ENCODE measurements at regions not wholly inside any gene's neighbourhood (a gene's known extent, or its start where the extent isn't known, plus 50 kb on each side); places are given as distances from the start of the nearest gene placed in this dataset.
"Not testable (repeated sequence)": the region's sequence is repeated elsewhere in the genome, so short reads cannot be mapped to it uniquely, and the experiment has no call there.

- TF ChIP-seq ZMAT4 (CRISPR knock-in tag; IDR thresholded peaks at IDR 0.05) (no peak), MYBL2 (CRISPR knock-in tag; IDR thresholded peaks at IDR 0.05) (no peak), E2F5 (CRISPR knock-in tag; IDR thresholded peaks at IDR 0.05) (no peak), ZBTB43 (CRISPR knock-in tag; IDR thresholded peaks at IDR 0.05) (no peak), EMX1 (CRISPR knock-in tag; IDR thresholded peaks at IDR 0.05) (no peak)
These were observed 81.0 kb upstream of the RBMS1 start (continued) for GRCh38 chr2:160574468-160575140.

- no peak overlapping the region for H3K4me3 Mint-ChIP-seq
- ChIA-PET POLR2A (no interaction called here), CTCF (no interaction called here)
- peaks cover 31% of the 10 kb centered on the region for H3K9me3 Mint-ChIP-seq
- H3K27me3 Mint-ChIP-seq (ENCODE audit: low read depth): no peaks in the 10 kb centered on the region
- ATAC-seq (no peak), DNase-seq (ENCODE audit: low spot score) (no peak)
- TF ChIP-seq TCF7 (CRISPR knock-in tag; IDR thresholded peaks at IDR 0.05; ENCODE audit: low read depth) (no peak), ESRRA (CRISPR knock-in tag; IDR thresholded peaks at IDR 0.05; ENCODE audit: borderline replicate concordance) (no peak)
- 0 out of 2 replicates have a peak, but pooled peaks cover 3% of the 10 kb centered on the region for H3K4me1 Mint-ChIP-seq
- H3K36me3 Mint-ChIP-seq: peaks cover 25% of the 10 kb centered on the region
- no peak overlapping the region for H3K27ac Mint-ChIP-seq
These were observed 81.8 kb upstream of the RBMS1 start for GRCh38 chr2:160575368-160575767.

GRCh38 chr2:160576054-160576499 lies 82.5 kb upstream of the RBMS1 start:
- ChIA-PET POLR2A (no interaction called here), CTCF (no interaction called here)
- Mint-ChIP-seq H3K4me3 (no peak overlapping the region), H3K36me3 (peaks cover 25% of the 10 kb centered on the region), H3K4me1 (0 out of 2 replicates have a peak, but pooled peaks cover 3% of the 10 kb centered on the region), H3K27ac (no peak overlapping the region), H3K9me3 (peaks cover 30% of the 10 kb centered on the region), H3K27me3 (ENCODE audit: low read depth) (no peaks in the 10 kb centered on the region)
- TF ChIP-seq ATF3 (CRISPR knock-in tag; conservative IDR thresholded peaks at IDR 0.05) (no peak), CREB1 (CRISPR knock-in tag; IDR thresholded peaks at IDR 0.05) (no peak), ZNF232 (CRISPR knock-in tag; IDR thresholded peaks at IDR 0.05) (no peak), ZNF121 (CRISPR knock-in tag; IDR thresholded peaks at IDR 0.05) (no peak), ZNF138 (CRISPR knock-in tag; conservative IDR thresholded peaks at IDR 0.05) (no peak)
- ATAC-seq (no peak), DNase-seq (ENCODE audit: low spot score) (no peak)

- H3K27me3 Mint-ChIP-seq (ENCODE audit: low read depth); H3K27ac Mint-ChIP-seq; CTCF ChIA-PET; POLR2A ChIA-PET; ATAC-seq; H3K4me3 Mint-ChIP-seq; DNase-seq (ENCODE audit: low spot score): not testable (repeated sequence)
- Mint-ChIP-seq H3K9me3 (peaks cover 20% of the 10 kb centered on the region), H3K36me3 (peaks cover 19% of the 10 kb centered on the region), H3K4me1 (peaks cover 10% of the 10 kb centered on the region)
These were observed 83.5 kb upstream of the RBMS1 start for GRCh38 chr2:160577081-160577480.

- peaks cover 5% of the 10 kb centered on the region for H3K9me3 Mint-ChIP-seq
- H3K4me1 Mint-ChIP-seq: peaks cover 41% of the 10 kb centered on the region
- ChIA-PET POLR2A (no interaction called here), CTCF (interaction anchor here (0.9 to 3.2 kb wide), 14 partner anchors 18 to 423 kb away, joined by 3 to 33 read pairs (median 4); no protein-coding TSS in a partner anchor)
- H3K4me3 Mint-ChIP-seq: no peak overlapping the region
- no peak; the same call in 1 of the 2 replicates for ATAC-seq
- H3K36me3 Mint-ChIP-seq: peaks cover 8% of the 10 kb centered on the region
- no peak for DNase-seq (ENCODE audit: low spot score)
- no peak overlapping the region for H3K27ac Mint-ChIP-seq
- H3K27me3 Mint-ChIP-seq (ENCODE audit: low read depth): no peaks in the 10 kb centered on the region
- no peak for TF ChIP-seq CTCF (IDR thresholded peaks at IDR 0.05)
- no peak for TF ChIP-seq ZNF423 (CRISPR knock-in tag; IDR thresholded peaks at IDR 0.05)
- TF ChIP-seq ZNF232 (CRISPR knock-in tag; IDR thresholded peaks at IDR 0.05): no peak
- no peak for TF ChIP-seq IRF2 (CRISPR knock-in tag; IDR thresholded peaks at IDR 0.05; ENCODE audit: borderline replicate concordance, low read depth)
- TF ChIP-seq SOX15 (CRISPR knock-in tag; IDR thresholded peaks at IDR 0.05): no peak
- TF ChIP-seq ETV6 (CRISPR knock-in tag; IDR thresholded peaks at IDR 0.05): no peak
- TF ChIP-seq TEAD4 (CRISPR knock-in tag; IDR thresholded peaks at IDR 0.05): no peak
- no peak for TF ChIP-seq ATF6 (CRISPR knock-in tag; IDR thresholded peaks at IDR 0.05)
- no peak for TF ChIP-seq MXD4 (CRISPR knock-in tag; IDR thresholded peaks at IDR 0.05; ENCODE audit: borderline replicate concordance)
- TF ChIP-seq NFATC4 (CRISPR knock-in tag; IDR thresholded peaks at IDR 0.05): no peak
- TF ChIP-seq ATF3 (CRISPR knock-in tag; conservative IDR thresholded peaks at IDR 0.05): no peak
These were observed 87.4 kb upstream of the RBMS1 start for GRCh38 chr2:160581035-160581434.
